KMS-11 (cell line): ENCODE measurements at regions not wholly inside any gene's neighbourhood (a gene's known extent, or its start where the extent isn't known, plus 50 kb on each side); places are given as distances from the start of the nearest gene placed in this dataset.
"Not testable (repeated sequence)": the region's sequence is repeated elsewhere in the genome, so short reads cannot be mapped to it uniquely, and the experiment has no call there.

Source experiments
- H2AFZ ChIP-seq: fragments of 200-600 bp; sonication (generic); 2 replicates; pipeline ENCODE4 v1.6.1; 2016; ENCODE audit warnings: antibody characterized with exemption, mixed run types, low read depth
- H3K27ac ChIP-seq: fragments of 200-600 bp; sonication (generic); 2 replicates; pipeline ENCODE4 v1.6.1; 2016; ENCODE audit warnings: mild to moderate bottlenecking, mixed run types
- H3K27me3 ChIP-seq: fragments of 200-600 bp; sonication (generic); 2 replicates; pipeline ENCODE4 v1.6.1; 2017; ENCODE audit warnings: mild to moderate bottlenecking, low read depth, mixed run types, moderate library complexity; ENCODE audit not compliant: insufficient read depth
- H3K36me3 ChIP-seq: fragments of 200-600 bp; sonication (generic); 2 replicates; pipeline ENCODE4 v1.6.1; 2017; ENCODE audit warnings: mild to moderate bottlenecking, mixed run types; ENCODE audit not compliant: insufficient read depth
- H3K4me1 ChIP-seq: fragments of 200-600 bp; sonication (generic); 2 replicates; pipeline ENCODE4 v1.6.1; 2016; ENCODE audit warnings: mild to moderate bottlenecking, low read depth, mixed run types; ENCODE audit not compliant: poor library complexity, severe bottlenecking
- H3K4me2 ChIP-seq: fragments of 200-600 bp; sonication (generic); 2 replicates; pipeline ENCODE4 v1.7.0; 2016; ENCODE audit warnings: mild to moderate bottlenecking, mixed run types
- H3K4me3 ChIP-seq: fragments of 200-600 bp; sonication (generic); IDR thresholded peaks from 2 replicates; pipeline ENCODE4 v1.6.1; 2017; ENCODE audit warnings: low read depth, low read length, mixed read lengths; ENCODE audit not compliant: insufficient read depth
- H3K79me2 ChIP-seq: fragments of 200-600 bp; sonication (generic); 2 replicates; pipeline ENCODE4 v1.6.1; 2016; ENCODE audit warnings: low read depth, mixed run types; ENCODE audit not compliant: insufficient read depth
- H3K9ac ChIP-seq: fragments of 200-600 bp; sonication (generic); 2 replicates; pipeline ENCODE4 v1.6.1; 2016; ENCODE audit warnings: mild to moderate bottlenecking, mixed run types
- H4K20me1 ChIP-seq: fragments of 200-600 bp; sonication (generic); 2 replicates; pipeline ENCODE4 v1.6.1; 2016; ENCODE audit warnings: mild to moderate bottlenecking, mixed run types; ENCODE audit not compliant: insufficient read depth
- TF ChIP-seq, protein P1 (sequence below): fragments of 200-600 bp; sonication (generic); conservative IDR thresholded peaks from 2 replicates; pipeline ENCODE4 v1.6.1; 2017; ENCODE audit warnings: low read depth, mild to moderate bottlenecking, antibody characterized with exemption, low read length, moderate library complexity, mixed read lengths

DNA sequence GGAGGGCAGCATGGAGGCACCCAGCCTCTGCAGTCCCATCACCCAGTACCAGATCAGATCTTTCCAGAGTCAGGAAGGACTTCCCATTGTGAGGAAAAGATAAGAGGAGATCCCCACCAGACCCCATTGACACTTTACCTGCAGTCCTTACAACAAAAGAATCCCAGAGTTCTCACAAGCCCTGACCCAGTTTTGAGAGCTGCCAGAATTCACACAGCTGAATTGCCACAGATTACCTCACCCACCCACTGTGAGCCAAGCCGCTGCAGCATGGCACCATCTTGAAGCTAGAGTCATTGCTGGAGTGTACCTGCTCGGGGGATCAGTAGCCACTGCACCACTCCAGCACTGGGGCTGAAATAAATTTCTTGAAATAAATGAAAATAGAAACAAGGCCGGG, 91.8 kb upstream of the UBASH3B start:
- no peaks in the 10 kb centered on the region for H4K20me1 ChIP-seq
- H3K4me3 ChIP-seq, result no peak overlapping the region
- H3K79me2 ChIP-seq, result no peaks in the 10 kb centered on the region
- H3K27me3 ChIP-seq, result no peaks in the 10 kb centered on the region
- no peak overlapping the region for H2AFZ ChIP-seq
- H3K27ac ChIP-seq, result no peak overlapping the region
- no peak overlapping the region for H3K9ac ChIP-seq
- TF ChIP-seq, protein P1, sequence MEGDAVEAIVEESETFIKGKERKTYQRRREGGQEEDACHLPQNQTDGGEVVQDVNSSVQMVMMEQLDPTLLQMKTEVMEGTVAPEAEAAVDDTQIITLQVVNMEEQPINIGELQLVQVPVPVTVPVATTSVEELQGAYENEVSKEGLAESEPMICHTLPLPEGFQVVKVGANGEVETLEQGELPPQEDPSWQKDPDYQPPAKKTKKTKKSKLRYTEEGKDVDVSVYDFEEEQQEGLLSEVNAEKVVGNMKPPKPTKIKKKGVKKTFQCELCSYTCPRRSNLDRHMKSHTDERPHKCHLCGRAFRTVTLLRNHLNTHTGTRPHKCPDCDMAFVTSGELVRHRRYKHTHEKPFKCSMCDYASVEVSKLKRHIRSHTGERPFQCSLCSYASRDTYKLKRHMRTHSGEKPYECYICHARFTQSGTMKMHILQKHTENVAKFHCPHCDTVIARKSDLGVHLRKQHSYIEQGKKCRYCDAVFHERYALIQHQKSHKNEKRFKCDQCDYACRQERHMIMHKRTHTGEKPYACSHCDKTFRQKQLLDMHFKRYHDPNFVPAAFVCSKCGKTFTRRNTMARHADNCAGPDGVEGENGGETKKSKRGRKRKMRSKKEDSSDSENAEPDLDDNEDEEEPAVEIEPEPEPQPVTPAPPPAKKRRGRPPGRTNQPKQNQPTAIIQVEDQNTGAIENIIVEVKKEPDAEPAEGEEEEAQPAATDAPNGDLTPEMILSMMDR, result no peak
- H3K4me2 ChIP-seq, result no peak overlapping the region
- no peaks in the 10 kb centered on the region for H3K36me3 ChIP-seq
- H3K4me1 ChIP-seq, result no peaks in the 10 kb centered on the region

DNA sequence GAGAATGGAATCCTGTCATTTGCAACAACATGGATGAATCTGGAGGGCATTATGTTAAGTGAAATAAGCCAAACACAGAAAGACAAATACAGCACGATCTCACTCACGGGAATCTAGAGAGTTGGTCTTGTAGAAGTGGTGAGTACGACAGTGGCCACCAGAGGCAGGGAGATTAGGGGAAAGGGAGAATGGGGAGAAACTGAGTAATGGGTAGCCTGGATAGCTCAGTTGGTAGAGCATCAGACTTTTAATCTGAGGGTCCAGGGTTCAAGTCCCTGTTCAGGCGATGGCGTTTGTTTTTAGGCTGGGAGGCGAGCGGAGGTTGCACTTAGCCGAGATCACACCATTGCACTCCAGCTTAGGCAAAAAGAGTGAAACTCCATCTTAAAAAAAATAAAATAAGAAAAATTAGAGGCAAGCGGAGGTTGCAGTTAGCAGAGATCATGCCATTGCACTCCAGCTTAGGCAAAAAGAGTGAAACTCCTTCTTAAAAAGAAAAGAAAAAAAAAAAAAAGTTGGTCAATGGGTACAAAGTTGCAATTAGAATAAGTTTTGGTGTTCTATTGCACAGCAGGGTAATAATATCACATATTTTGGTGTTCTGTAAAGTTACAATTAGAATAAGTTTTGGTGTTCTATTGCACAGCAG, 95.7 kb upstream of the UBASH3B start:
- no peaks in the 10 kb centered on the region for H3K79me2 ChIP-seq
- TF ChIP-seq, protein P1, result no peak
- no peak overlapping the region for H3K4me3 ChIP-seq
- no peak overlapping the region for H3K9ac ChIP-seq
- no peaks in the 10 kb centered on the region for H3K36me3 ChIP-seq
- no peaks in the 10 kb centered on the region for H4K20me1 ChIP-seq
- no peak overlapping the region for H3K4me2 ChIP-seq
- no peak overlapping the region for H2AFZ ChIP-seq
- H3K4me1 ChIP-seq, result no peaks in the 10 kb centered on the region
- H3K27ac ChIP-seq, result no peak overlapping the region
- H3K27me3 ChIP-seq, result no peaks in the 10 kb centered on the region

DNA sequence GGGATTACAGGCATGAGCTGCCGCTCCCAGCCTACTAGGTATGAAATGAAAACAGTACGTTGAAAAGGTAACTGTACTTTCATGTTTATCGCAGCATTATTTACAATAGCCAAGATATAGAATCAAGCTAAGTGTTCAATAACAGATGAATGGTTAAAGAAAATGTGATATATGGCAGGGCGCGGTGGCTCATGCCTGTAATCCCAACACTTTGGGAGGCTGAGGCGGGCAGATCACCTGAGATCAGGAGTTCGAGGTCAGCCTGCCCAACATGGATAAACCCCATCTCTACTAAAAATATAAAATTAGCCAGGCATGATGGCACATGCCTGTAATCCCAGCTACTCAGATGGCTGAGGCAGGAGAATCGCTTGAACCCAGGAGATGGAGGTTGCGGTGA, 96.3 kb upstream of the UBASH3B start:
- not testable (repeated sequence) for H3K4me2 ChIP-seq, H3K9ac ChIP-seq, H3K79me2 ChIP-seq, H2AFZ ChIP-seq, H3K4me1 ChIP-seq, H3K27ac ChIP-seq, H3K27me3 ChIP-seq, H4K20me1 ChIP-seq, H3K36me3 ChIP-seq, H3K4me3 ChIP-seq

DNA sequence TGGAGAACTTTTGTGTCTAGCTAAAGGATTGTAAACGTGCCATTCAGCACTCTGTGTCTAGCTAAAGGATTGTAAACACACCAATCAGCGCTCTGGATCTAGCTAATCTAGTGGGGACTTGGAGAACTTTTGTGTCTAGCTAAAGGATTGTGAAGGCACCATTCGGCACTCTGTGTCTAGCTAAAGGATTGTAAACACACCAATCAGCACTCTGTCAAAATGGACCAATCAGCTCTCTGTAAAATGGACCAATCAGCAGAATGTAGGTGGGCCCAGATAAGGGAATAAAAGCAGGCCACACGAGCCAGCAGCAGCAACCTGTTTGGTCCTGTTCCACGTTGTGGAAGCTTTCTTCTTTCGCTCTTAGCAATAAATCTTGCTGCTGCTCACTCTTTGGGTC, 98.4 kb upstream of the UBASH3B start:
- H3K27me3 ChIP-seq, H3K9ac ChIP-seq, H3K27ac ChIP-seq, H3K4me1 ChIP-seq, H3K79me2 ChIP-seq, H3K36me3 ChIP-seq, H2AFZ ChIP-seq, H3K4me2 ChIP-seq, H4K20me1 ChIP-seq, H3K4me3 ChIP-seq: not testable (repeated sequence)

DNA sequence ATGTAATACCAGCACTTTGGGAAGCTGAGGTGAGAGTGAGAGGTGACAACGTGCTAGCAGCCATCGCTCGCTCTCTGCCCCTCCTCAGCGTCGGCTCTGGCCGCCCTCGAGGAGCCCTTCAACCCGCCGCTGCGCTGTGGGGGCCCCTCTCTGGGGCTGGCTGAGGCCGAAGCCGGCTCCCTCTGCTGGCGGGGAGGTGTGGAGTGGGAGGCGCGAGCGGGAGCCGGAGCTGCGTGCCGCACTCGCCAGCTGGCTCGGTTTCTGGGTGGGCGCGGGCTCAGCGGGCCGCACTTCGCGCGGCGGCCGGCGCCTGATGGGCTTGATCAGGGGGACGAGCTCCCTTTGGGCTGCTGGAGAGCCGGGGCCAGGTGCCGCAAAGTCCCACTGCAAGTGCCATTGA, 98.9 kb upstream of the UBASH3B start:
- Histone ChIP-seq H2AFZ (no peak overlapping the region), H3K4me2 (no peak overlapping the region), H3K27ac (no peak overlapping the region), H4K20me1 (no peaks in the 10 kb centered on the region), H3K4me3 (no peak overlapping the region), H3K9ac (no peak overlapping the region), H3K27me3 (no peaks in the 10 kb centered on the region), H3K36me3 (no peaks in the 10 kb centered on the region), H3K79me2 (no peaks in the 10 kb centered on the region), H3K4me1 (no peaks in the 10 kb centered on the region)
- TF ChIP-seq, protein P1, result no peak
